ENCODE measurements at regions not wholly inside any gene's neighbourhood (a gene's known extent, or its start where the extent isn't known, plus 50 kb on each side); places are given as distances from the start of the nearest gene placed in this dataset.

GRCh38 chr5:57953792-57954191 is 471.2 kb upstream of the ACTBL2 start:
- ChIA-PET POLR2A (no interaction called here), CTCF (no interaction called here)
- no peaks in the 10 kb centered on the region for H3K4me1 Mint-ChIP-seq
- H3K4me1 ChIP-seq (ENCODE audit: insufficient read depth, low read length): no peaks in the 10 kb centered on the region
- H3K9me3 ChIP-seq (ENCODE audit: low read length): no peaks in the 10 kb centered on the region
- DNase-seq: no peak
- H3K36me3 ChIP-seq (ENCODE audit: insufficient read depth, low read length): no peaks in the 10 kb centered on the region
- no peak overlapping the region for H3K4me3 Mint-ChIP-seq
- no peak overlapping the region for H3K4me3 ChIP-seq (ENCODE audit: low read length)
- H3K36me3 Mint-ChIP-seq: no peaks in the 10 kb centered on the region
- H3K9me3 Mint-ChIP-seq: peaks cover 0 to 7% (median 0%) of the 10 kb centered on the region in 5 donors
- no peak overlapping the region for H3K27ac Mint-ChIP-seq
- no peaks in the 10 kb centered on the region for H3K27me3 ChIP-seq (ENCODE audit: insufficient read depth, low read length, poor library complexity, severe bottlenecking)
- no peak overlapping the region for H3K27ac ChIP-seq (ENCODE audit: low read depth, low read length)
- peaks cover 0 to 2% of the 10 kb centered on the region in 2 donors for H3K27me3 Mint-ChIP-seq

DNA sequence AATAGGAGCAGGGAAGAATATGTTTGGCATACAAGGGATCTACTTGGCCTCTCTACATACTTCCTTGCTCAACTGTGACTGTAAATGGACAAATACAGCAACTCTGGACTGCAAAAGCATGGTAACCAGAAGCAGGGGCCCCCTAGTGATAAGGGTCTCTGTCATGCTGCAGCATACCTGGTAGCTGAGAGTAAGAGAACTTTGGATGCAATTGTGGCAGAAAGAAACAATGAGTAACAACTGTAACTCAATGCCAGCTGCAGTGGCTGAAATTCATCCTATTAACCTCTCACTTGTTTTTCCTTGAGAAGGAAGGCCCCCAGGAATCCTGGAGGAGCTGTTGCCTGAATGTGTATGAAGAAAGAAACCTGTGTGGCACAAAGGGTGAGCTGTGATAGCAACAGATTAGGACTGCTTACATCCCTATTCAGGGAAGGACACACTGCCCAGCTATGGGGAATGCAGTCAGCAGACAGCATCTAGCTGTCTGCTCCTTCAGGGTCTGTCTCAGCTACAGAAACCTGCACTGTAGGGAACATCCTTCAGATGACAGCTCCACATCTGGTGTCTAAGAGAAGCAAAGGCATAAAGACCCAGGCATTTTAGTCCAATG is 468.1 kb upstream of the ACTBL2 start:
- Histone ChIP-seq H3K4me3 (ENCODE audit: low read length) (no peak overlapping the region), H3K4me1 (ENCODE audit: insufficient read depth, low read length) (no peaks in the 10 kb centered on the region), H3K9me3 (ENCODE audit: low read length) (no peaks in the 10 kb centered on the region), H3K27me3 (ENCODE audit: insufficient read depth, low read length, poor library complexity, severe bottlenecking) (no peaks in the 10 kb centered on the region), H3K27ac (ENCODE audit: low read depth, low read length) (no peak overlapping the region), H3K36me3 (ENCODE audit: insufficient read depth, low read length) (no peaks in the 10 kb centered on the region)
- ChIA-PET CTCF (no interaction called here), POLR2A (no interaction called here)
- H3K27ac Mint-ChIP-seq: no peak overlapping the region
- no peaks in the 10 kb centered on the region for H3K36me3 Mint-ChIP-seq
- H3K27me3 Mint-ChIP-seq: no peaks in the 10 kb centered on the region
- DNase-seq: no peak
- no peaks in the 10 kb centered on the region for H3K4me1 Mint-ChIP-seq
- H3K9me3 Mint-ChIP-seq: no peaks in the 10 kb centered on the region
- no peak overlapping the region for H3K4me3 Mint-ChIP-seq

GRCh38 chr5:57948091-57948490 is 465.5 kb upstream of the ACTBL2 start:
- ChIA-PET POLR2A (no interaction called here), CTCF (no interaction called here)
- Histone ChIP-seq H3K9me3 (ENCODE audit: low read length) (no peaks in the 10 kb centered on the region), H3K4me3 (ENCODE audit: low read length) (no peak overlapping the region), H3K36me3 (ENCODE audit: insufficient read depth, low read length) (no peaks in the 10 kb centered on the region), H3K4me1 (ENCODE audit: insufficient read depth, low read length) (no peaks in the 10 kb centered on the region), H3K27ac (ENCODE audit: low read depth, low read length) (no peak overlapping the region), H3K27me3 (ENCODE audit: insufficient read depth, low read length, poor library complexity, severe bottlenecking) (no peaks in the 10 kb centered on the region)
- no peaks in the 10 kb centered on the region for H3K4me1 Mint-ChIP-seq
- H3K4me3 Mint-ChIP-seq: no peak overlapping the region
- no peak overlapping the region for H3K27ac Mint-ChIP-seq
- H3K36me3 Mint-ChIP-seq: no peaks in the 10 kb centered on the region
- no peaks in the 10 kb centered on the region for H3K27me3 Mint-ChIP-seq
- peaks cover 0 to 2% (median 0%) of the 10 kb centered on the region in 5 donors for H3K9me3 Mint-ChIP-seq
- DNase-seq: no peak

GRCh38 chr5:57947181-57947580 is 464.6 kb upstream of the ACTBL2 start:
- Histone ChIP-seq H3K36me3 (ENCODE audit: insufficient read depth, low read length) (no peaks in the 10 kb centered on the region), H3K4me3 (ENCODE audit: low read length) (no peak overlapping the region), H3K9me3 (ENCODE audit: low read length) (no peaks in the 10 kb centered on the region), H3K27ac (ENCODE audit: low read depth, low read length) (no peak overlapping the region), H3K4me1 (ENCODE audit: insufficient read depth, low read length) (no peaks in the 10 kb centered on the region), H3K27me3 (ENCODE audit: insufficient read depth, low read length, poor library complexity, severe bottlenecking) (no peaks in the 10 kb centered on the region)
- ChIA-PET CTCF (no interaction called here), POLR2A (no interaction called here)
- no peak overlapping the region for H3K4me3 Mint-ChIP-seq
- no peaks in the 10 kb centered on the region for H3K27me3 Mint-ChIP-seq
- H3K36me3 Mint-ChIP-seq: no peaks in the 10 kb centered on the region
- DNase-seq: no peak
- peaks cover 0 to 5% (median 0%) of the 10 kb centered on the region in 5 donors for H3K9me3 Mint-ChIP-seq
- no peaks in the 10 kb centered on the region for H3K4me1 Mint-ChIP-seq
- H3K27ac Mint-ChIP-seq: no peak overlapping the region

- no peaks in the 10 kb centered on the region for H3K27me3 ChIP-seq (ENCODE audit: insufficient read depth, low read length, poor library complexity, severe bottlenecking)
- ChIA-PET POLR2A (no interaction called here), CTCF (no interaction called here)
- H3K27ac ChIP-seq (ENCODE audit: low read depth, low read length): no peak overlapping the region
- Mint-ChIP-seq H3K4me1 (no peaks in the 10 kb centered on the region), H3K27ac (no peak overlapping the region), H3K36me3 (no peaks in the 10 kb centered on the region), H3K4me3 (no peak overlapping the region), H3K27me3 (no peaks in the 10 kb centered on the region), H3K9me3 (peaks cover 0 to 13% (median 3%) of the 10 kb centered on the region in 5 donors)
- DNase-seq: no peak
- H3K36me3 ChIP-seq (ENCODE audit: insufficient read depth, low read length): no peaks in the 10 kb centered on the region
- H3K4me1 ChIP-seq (ENCODE audit: insufficient read depth, low read length): no peaks in the 10 kb centered on the region
- no peaks in the 10 kb centered on the region for H3K9me3 ChIP-seq (ENCODE audit: low read length)
- no peak overlapping the region for H3K4me3 ChIP-seq (ENCODE audit: low read length)
Observed at GRCh38 chr5:57940879-57941278, 458.3 kb upstream of the ACTBL2 start.

DNA sequence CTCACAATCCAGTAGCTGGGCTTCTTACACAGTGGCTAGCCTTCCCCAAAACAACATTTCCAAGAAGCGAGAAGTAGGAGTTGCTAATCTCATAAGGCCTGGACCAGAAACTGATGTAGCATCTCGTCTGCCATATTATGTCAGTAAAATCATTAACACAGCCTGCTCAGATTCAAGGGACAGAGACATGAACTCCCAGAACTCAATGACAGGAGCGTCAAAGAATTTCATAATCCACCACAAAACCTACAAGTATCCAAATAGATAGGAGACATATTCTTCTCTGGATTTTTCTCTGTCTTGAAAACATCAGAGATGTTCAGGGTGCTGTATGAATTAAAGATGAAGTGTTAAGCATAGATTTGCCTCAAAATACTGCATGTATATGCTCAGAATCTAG is 457.6 kb upstream of the ACTBL2 start:
- DNase-seq: no peak
- no peaks in the 10 kb centered on the region for H3K36me3 Mint-ChIP-seq
- no peak overlapping the region for H3K4me3 Mint-ChIP-seq
- H3K27me3 Mint-ChIP-seq: no peaks in the 10 kb centered on the region
- Histone ChIP-seq H3K4me3 (ENCODE audit: low read length) (no peak overlapping the region), H3K27ac (ENCODE audit: low read depth, low read length) (no peak overlapping the region), H3K9me3 (ENCODE audit: low read length) (no peaks in the 10 kb centered on the region), H3K4me1 (ENCODE audit: insufficient read depth, low read length) (no peaks in the 10 kb centered on the region), H3K36me3 (ENCODE audit: insufficient read depth, low read length) (no peaks in the 10 kb centered on the region), H3K27me3 (ENCODE audit: insufficient read depth, low read length, poor library complexity, severe bottlenecking) (no peaks in the 10 kb centered on the region)
- H3K27ac Mint-ChIP-seq: no peak overlapping the region
- POLR2A ChIA-PET: no interaction called here
- H3K4me1 Mint-ChIP-seq: no peaks in the 10 kb centered on the region
- H3K9me3 Mint-ChIP-seq: peaks cover 0 to 13% (median 4%) of the 10 kb centered on the region in 5 donors
- CTCF ChIA-PET: no interaction called here

DNA sequence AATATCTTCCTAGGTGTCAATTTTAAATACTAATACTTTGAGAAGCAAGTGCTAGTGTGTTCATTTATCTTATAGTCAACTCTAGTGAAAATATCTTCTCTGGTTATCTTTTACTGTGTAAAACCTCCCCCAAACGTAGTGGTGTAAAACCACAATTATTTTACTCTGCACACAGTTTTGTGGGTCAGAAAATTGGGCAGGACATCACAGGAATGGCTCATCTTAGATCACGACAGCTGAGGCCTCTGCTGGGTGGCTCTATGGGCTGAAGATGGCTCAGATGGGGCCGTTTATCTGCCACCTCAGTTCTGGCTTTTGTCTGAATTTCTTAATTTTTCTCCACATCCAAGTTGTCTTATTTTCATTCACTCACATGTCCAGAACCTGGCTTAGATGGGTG is 457.2 kb upstream of the ACTBL2 start:
- H3K4me3 ChIP-seq (ENCODE audit: low read length): no peak overlapping the region
- ChIA-PET CTCF (no interaction called here), POLR2A (no interaction called here)
- no peaks in the 10 kb centered on the region for H3K36me3 ChIP-seq (ENCODE audit: insufficient read depth, low read length)
- no peaks in the 10 kb centered on the region for H3K4me1 ChIP-seq (ENCODE audit: insufficient read depth, low read length)
- H3K36me3 Mint-ChIP-seq: no peaks in the 10 kb centered on the region
- no peaks in the 10 kb centered on the region for H3K4me1 Mint-ChIP-seq
- no peak overlapping the region for H3K27ac Mint-ChIP-seq
- no peaks in the 10 kb centered on the region for H3K9me3 ChIP-seq (ENCODE audit: low read length)
- H3K4me3 Mint-ChIP-seq: no peak overlapping the region
- no peak for DNase-seq
- H3K27me3 Mint-ChIP-seq: no peaks in the 10 kb centered on the region
- H3K27me3 ChIP-seq (ENCODE audit: insufficient read depth, low read length, poor library complexity, severe bottlenecking): no peaks in the 10 kb centered on the region
- H3K27ac ChIP-seq (ENCODE audit: low read depth, low read length): no peak overlapping the region
- H3K9me3 Mint-ChIP-seq: peaks cover 0 to 13% (median 4%) of the 10 kb centered on the region in 5 donors

GRCh38 chr5:57939335-57939734 is 456.7 kb upstream of the ACTBL2 start:
- no peaks in the 10 kb centered on the region for H3K27me3 Mint-ChIP-seq
- H3K36me3 ChIP-seq (ENCODE audit: insufficient read depth, low read length): no peaks in the 10 kb centered on the region
- H3K9me3 ChIP-seq (ENCODE audit: low read length): no peaks in the 10 kb centered on the region
- H3K9me3 Mint-ChIP-seq: peaks cover 0 to 13% (median 4%) of the 10 kb centered on the region in 5 donors
- no peak for DNase-seq
- no peak overlapping the region for H3K4me3 Mint-ChIP-seq
- ChIA-PET CTCF (no interaction called here), POLR2A (no interaction called here)
- H3K4me1 ChIP-seq (ENCODE audit: insufficient read depth, low read length): no peaks in the 10 kb centered on the region
- no peak overlapping the region for H3K4me3 ChIP-seq (ENCODE audit: low read length)
- no peak overlapping the region for H3K27ac Mint-ChIP-seq
- H3K27me3 ChIP-seq (ENCODE audit: insufficient read depth, low read length, poor library complexity, severe bottlenecking): no peaks in the 10 kb centered on the region
- no peaks in the 10 kb centered on the region for H3K36me3 Mint-ChIP-seq
- H3K27ac ChIP-seq (ENCODE audit: low read depth, low read length): no peak overlapping the region
- no peaks in the 10 kb centered on the region for H3K4me1 Mint-ChIP-seq

GRCh38 chr5:57938174-57938557 is 455.6 kb upstream of the ACTBL2 start:
- H3K9me3 ChIP-seq (ENCODE audit: low read length): no peaks in the 10 kb centered on the region
- Mint-ChIP-seq H3K27ac (no peak overlapping the region), H3K27me3 (no peaks in the 10 kb centered on the region), H3K4me1 (no peaks in the 10 kb centered on the region), H3K36me3 (no peaks in the 10 kb centered on the region), H3K4me3 (no peak overlapping the region), H3K9me3 (peaks cover 0 to 13% (median 5%) of the 10 kb centered on the region in 5 donors)
- no peaks in the 10 kb centered on the region for H3K4me1 ChIP-seq (ENCODE audit: insufficient read depth, low read length)
- POLR2A ChIA-PET: no interaction called here
- no peaks in the 10 kb centered on the region for H3K36me3 ChIP-seq (ENCODE audit: insufficient read depth, low read length)
- CTCF ChIA-PET: no interaction called here
- H3K4me3 ChIP-seq (ENCODE audit: low read length): no peak overlapping the region
- no peak overlapping the region for H3K27ac ChIP-seq (ENCODE audit: low read depth, low read length)
- no peak for DNase-seq
- H3K27me3 ChIP-seq (ENCODE audit: insufficient read depth, low read length, poor library complexity, severe bottlenecking): no peaks in the 10 kb centered on the region

Measured in CD8-positive, alpha-beta memory T cell (primary cell).